Amygdala (tissue), 56 donors: ENCODE measurements at regions not wholly inside any gene's neighbourhood (a gene's known extent, or its start where the extent isn't known, plus 50 kb on each side); places are given as distances from the start of the nearest gene placed in this dataset.
"Not testable (repeated sequence)": the region's sequence is repeated elsewhere in the genome, so short reads cannot be mapped to it uniquely, and the experiment has no call there.

Experiments used
- DNase-seq, 56 donors: peaks; one replicate each; lab custom pipeline; 2025; lab: John Stamatoyannopoulos, UW

DNA sequence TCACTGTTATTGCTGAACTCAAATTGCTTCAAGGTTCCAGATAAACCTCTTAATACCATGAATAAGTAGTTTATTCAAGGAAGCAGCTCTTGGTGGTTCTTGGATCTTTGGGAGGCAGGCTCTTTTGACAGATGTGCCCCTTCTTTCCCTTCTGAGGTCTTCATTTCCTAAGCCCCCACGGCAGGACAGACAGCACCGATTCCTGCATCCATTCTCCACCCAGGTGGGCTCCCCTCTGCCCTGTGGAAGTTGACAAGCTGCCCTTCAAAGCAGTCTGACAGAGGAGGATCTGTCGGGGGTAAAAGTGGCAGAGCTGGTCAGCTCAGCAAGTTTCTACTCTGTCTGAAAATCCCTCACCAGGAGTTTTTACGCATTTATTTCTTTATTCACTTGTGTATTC is 605.3 kb upstream of the B3GAT1 start:
- DNase-seq: no peak

DNA sequence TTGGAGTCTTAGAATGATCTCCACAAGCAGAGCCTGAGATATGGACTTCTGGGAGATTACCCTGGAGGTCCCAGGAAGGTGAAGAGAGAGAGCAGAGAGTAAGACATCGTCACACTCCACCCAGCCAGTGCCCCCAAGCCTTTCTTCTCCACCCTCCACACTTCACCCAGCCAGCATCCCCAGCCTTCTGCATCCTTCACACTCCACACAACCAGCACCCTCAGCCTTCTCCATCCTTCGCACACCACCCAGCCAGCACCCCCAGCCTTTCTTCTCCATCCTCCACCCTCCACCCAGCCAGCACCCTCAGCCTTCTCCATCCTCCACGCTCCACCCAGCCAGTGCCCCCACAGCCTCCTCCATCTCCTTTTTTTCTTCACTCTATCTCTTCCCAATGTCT is 603.9 kb upstream of the B3GAT1 start:
- no peak for DNase-seq

DNA sequence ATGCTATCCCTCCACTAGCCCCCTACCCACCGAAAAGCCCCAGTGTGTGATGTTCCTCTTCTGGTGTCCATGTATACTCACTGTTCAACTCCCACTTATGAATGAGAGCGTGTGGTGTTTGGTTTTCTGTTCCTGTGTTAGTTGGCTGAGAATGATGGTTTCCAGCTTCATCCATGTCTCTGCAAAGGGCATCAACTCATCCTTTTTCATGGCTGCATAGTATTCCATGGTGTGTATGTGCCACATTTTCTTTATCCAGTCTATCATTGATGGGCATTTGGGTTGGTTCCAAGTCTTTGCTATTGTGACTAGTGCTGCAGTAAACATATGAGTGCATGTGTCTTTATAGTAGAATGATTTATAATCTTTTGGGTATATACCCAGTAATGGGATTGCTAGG is 599.3 kb upstream of the B3GAT1 start:
- DNase-seq: not testable (repeated sequence)

DNA sequence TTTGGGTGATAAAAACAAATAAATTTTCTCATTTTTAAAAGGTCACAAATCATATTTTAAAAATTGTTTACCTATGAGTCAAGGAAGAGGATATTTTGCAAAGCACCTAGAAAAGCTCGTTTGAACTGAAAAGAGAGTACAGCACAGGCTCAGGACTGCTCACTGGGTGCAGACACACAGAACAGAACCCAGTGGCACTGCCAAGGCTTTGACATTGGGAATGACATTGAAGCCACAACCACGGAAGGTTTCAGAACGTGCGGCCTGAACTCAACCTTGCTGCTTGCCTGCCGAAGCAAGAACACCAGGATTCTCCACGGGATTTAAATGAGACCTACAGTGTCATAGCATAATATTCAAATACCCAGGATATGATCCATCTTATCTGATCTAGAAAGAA is 597.1 kb upstream of the B3GAT1 start:
- DNase-seq: no peak

DNA sequence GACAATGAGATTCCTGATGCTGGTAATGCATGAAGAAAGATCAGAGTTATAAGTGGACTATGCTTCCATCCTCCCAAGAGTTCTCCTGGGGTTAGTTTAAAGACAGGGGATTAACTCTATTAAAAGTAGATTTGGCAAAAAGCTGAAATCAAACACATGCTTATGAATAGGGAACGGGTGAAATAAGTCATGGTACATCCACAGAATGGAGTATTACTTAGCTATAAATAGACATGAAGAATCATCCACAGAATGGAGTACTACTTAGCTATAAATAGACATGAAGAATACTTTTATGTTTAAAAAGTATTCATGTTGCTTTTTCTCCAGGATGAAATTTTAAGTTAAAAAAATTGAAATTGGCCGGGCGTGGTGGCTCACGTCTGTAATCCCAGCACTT is 596.4 kb upstream of the B3GAT1 start:
- DNase-seq: no peak

DNA sequence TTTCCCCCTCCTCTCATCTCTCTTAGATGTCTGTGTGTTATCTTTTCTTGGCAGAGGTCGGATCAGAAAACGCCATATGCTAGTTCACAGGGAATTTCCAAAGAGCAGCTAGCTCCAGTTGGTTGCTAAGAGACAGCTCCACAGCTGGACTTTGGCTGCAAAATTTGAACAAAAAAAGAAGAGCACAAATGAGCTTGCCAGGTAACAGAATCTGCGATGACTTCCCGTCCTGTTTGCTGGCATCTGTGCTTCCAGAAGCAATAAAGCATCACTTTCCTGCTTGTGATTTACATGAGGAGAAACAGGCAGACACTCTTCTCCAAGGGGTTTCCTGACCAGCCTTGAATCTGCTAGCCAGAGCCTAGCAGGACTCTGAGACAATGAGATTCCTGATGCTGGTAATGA is 596.0 kb upstream of the B3GAT1 start:
- DNase-seq: peak in 9 of 56 donors; percentile 10 to 44 (median 26)

DNA sequence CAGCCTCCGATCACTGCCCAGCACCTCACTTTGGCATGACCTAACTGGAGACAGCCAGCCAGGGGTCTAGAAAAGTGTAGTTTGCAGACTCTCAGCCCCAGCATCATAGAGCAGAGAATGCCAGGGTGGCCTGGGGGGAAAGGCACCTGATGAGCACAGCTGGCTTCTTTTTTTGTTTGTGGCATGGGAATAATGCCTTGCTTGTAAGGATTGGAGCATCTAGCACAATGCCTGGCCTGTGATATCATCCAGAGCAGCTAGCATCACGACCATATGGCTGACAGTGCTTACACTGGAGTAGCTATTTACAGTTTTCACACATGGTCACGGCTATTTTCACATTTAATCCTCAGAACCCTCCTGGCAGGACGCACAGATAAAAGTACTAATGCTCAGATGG is 594.8 kb upstream of the B3GAT1 start:
- peak in 36 of 56 donors; percentile 13 to 75 (median 48) for DNase-seq

DNA sequence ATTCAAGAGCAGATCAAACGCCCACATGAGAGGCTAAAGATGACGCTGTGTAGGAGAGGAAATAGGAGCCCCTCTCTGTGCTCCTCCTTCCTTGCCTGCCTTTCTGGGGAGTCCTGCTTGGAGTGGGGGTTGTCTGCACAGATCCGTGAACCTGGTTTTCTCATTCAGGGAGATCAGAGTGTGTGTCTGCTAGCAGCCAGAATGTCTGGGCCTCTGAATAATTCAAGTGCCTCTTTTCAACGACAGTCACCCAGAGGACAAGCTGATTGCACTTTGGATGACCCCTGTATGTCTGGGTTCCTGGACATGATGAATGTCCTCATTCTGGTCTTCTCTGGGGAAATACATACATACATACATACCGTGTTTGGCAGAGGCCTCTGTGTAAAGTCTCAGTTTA is 592.5 kb upstream of the B3GAT1 start:
- no peak for DNase-seq

DNA sequence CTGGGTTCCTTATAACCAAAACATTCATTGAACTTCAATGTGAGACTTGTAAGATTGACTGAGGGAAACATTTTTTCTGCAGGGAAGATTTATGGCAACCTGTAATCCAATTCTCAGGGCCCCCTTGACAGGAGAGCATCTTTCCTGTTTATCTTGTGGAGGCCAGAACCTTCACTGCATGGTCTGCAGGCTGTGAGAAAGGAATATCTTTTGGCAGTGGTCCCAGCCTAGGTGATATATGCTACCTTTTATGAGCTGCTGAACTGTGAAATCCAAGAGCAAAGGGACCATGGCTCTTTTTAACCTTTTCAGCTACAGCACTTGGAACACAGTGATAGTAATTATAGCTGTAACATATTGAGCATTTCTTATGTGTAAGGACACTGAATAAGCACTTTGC is 590.2 kb upstream of the B3GAT1 start:
- no peak for DNase-seq

DNA sequence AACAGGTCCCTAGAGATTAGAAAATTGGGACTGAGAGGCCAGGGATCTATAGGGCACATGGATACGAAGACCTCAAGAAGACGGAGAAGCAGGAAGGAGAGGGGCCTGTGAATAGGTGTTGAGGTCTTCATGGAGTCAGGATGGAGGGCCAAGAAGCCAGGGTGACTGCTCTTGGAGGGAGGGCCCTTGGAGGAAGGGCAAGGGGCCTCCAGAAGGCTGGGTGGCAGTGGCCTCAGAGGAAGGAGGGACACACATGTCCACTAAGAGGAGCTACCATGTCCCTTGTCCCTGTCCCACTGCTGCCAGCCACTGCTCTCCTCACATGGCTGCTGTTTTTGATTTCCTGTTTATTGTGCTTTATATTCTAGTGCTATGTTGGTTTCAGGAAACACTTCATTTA is 589.5 kb upstream of the B3GAT1 start:
- DNase-seq: no peak

DNA sequence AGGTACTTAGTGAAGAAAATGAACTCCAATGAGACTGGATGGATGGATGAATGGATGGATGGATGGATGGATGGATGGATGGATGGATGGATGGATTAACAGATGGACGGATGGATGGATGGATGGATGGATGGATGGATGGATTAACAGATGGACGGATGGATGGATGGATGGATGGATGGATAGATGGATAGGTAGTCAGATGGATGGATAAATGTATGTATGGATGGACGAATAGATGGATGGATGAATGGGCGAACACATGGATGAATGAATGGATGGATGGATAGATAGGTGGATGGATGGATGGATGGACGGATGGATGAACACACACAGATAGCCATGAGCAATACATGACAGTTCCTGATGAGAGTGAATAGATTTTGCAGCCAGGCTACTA is 589.0 kb upstream of the B3GAT1 start:
- not testable (repeated sequence) for DNase-seq

DNA sequence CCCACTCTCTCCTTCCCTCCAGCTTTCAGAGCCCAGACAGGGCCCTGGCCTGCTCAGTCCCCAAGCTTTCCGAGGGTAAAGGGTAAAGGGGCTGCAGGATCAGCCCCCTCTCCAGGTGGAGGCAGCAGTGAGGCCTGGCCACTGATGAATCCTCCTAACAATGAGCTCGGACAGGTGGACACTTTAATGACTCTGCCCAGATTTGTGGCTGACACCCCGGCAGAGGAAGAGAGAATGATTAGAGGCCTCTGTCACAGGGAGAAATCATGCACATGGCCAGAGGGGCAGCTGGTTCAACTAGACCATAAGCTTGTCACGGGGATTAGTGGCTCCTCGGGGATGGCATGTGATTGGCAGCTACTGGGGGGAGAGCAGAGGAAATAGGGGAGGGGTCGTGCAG is 587.5 kb upstream of the B3GAT1 start:
- no peak for DNase-seq

DNA sequence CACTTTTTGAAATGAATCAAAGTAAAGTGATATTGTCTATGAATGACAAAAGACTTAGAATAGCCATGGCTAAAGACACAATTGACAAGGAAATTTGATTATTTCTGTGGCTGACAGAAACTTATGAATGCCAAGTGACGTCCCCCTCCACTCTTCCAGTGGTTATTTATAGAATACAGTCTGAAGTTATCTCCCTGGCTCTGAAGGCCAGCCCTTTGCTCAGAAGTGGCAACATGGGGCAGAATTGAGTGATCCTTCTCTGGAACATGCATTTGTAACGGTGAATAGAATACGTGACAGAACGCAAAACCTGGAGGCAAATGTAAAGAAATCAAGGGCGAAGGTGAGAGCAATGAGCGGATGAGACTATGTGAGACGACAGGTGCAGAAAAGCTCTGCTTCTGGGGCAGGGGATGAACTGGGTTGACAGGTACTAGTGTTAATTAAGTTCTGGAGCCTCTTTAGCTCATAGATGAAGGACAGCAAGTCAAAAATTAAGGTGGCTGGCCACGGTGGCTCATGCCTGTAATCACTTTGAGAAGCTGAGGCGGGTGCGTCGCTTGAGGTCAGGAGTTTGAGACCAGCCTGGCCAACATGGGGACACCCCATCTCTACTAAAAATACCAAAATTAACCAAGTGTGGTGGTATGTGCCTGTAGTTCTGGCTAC is 585.7 kb upstream of the B3GAT1 start:
- DNase-seq: no peak

DNA sequence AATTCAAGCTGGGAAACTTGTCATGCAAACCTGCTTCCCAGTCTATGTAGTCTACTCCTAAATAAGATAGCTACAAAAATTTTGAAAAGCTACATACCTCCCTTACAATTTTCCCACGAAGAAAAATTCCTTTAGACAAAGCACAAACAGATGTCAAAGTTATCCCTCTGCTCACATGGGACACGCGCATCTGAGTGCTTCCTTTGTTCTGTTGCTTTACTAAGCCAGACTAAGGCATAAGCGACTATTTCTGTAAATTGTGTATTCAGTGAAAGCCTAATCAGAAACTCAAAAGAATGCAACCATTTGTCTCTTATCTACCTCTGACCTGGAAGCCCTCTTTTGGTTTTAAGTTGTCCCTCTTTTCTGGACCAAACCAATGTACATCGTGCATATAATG is 583.7 kb upstream of the B3GAT1 start:
- DNase-seq: no peak

DNA sequence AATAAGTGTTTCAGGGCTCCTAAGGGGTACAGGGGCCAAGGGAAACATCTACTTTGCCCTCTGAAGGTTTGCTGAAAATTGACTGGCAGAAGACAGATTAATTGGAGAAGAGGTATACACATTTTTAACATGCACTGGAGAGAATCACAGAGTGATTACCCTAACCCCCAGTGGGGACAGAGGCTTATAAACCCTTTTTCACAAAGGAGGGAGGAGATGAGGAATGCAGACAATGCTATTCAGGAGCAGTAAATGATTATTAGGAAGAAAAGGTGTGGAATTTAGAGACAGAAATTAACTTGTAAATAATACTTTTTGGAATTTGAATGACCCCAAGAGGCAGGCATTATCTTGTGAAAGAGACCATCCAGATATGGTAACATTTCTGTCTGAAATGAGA is 582.4 kb upstream of the B3GAT1 start:
- DNase-seq: no peak

DNA sequence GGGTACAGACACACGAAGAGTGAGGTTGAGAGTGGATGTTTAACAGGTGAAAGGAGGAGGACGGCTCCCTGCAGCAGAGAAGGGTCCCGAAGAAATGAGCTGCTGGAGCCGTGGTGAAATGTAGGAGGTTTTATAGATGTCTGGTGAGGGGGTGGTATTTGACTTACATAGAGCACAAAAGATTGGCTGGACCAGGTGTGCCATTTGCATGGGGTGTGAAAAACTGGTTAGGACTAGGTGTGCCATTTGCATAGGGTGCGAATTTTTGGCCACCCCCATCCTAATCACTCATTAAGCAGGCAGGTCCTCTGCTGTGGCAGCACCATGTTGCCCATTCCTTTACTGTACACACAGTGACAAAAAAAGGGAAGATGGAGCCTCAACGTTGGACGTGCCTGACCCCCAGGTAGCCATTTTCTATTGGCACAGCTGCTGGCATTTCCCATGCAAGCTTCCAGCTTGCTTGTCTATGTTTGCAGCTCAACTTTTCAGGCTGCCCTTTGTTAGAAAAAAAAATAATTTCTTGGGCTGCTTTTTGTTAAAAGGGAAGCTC is 581.7 kb upstream of the B3GAT1 start:
- no peak for DNase-seq

DNA sequence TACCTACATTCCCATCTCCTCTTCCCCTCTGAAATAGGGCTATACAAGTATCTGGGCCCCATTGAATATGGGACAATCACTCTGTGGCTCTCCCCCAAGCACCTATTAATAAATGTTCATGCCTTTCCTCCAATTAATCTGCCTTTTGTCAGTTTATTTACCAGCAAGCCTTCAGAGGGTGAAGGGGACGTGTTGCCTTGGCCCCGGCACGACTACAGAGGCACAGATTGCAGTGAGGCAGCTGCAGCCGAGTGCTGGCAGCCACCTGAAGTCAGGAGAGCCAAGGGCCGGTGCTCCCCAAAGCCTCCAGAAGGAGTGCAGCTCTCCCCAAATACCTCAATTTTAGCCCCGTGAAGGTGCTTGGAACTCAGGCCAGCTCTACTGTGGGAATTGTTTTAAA is 580.9 kb upstream of the B3GAT1 start:
- no peak for DNase-seq

DNA sequence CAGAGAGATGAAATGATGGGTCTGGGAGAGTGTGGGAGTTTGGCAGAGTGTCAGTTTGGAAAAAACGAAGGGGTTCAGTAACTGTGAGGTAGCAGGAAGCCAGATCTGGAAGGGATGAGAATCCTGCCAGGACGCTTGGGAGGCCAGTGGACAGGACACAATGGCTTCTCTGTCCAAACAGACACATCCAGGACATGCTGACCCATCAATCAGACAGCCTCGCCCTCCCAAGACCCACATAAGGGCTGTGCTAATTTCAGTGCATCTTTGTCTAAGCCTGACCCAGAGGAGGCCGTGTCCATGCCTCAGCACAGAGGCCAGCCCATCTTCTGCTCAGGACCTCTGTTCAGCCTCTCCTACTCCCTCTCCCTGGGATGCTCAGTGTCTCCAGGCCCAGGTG is 576.5 kb upstream of the B3GAT1 start:
- peak in 8 of 56 donors; percentile 21 to 58 (median 28) for DNase-seq

DNA sequence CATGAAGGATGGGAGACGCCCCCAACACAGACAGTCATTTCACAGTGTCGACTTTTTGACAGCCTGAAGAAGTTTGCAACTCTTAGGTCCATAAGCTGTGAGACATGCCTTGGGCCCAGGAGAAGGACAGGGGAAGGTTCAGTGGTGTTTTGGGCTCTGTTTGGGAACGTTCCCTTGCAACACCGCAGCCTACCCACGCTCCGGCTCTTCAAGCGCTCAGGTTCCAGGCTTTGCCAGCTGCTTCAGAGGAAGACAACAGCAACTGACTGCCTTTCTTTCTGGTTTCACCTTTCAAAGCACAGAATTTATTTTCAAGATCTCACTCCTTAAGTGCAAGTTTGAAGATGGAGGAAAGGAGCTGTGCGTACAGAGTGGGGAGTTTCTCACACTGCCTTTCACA is 575.8 kb upstream of the B3GAT1 start:
- no peak for DNase-seq

DNA sequence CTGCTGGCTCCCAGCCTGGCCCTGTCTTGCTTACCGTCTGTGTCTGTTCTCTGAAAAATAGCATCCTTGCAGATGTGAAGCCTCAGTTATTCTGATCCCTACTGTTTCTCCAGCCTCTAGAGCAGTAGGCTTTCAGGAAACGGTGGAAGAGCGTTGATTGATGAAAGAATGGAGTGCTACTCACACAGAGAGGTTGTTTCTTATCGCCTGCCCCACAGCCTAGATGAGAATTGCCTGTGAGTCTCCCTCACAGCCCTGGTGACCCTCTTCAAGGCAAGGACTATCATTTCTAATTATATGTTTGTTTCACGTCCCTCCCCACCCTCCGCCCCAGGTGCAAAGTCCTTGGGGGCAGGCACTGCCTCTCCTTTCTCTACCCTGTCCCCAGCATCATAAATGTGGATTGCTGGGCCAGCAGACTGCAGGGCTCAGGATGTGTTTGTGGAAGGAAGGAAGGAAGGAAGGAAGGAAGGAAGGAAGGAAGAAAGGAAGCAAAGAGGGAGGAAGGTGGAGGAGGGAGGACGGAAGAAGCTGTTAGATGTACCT is 575.3 kb upstream of the B3GAT1 start:
- no peak for DNase-seq

DNA sequence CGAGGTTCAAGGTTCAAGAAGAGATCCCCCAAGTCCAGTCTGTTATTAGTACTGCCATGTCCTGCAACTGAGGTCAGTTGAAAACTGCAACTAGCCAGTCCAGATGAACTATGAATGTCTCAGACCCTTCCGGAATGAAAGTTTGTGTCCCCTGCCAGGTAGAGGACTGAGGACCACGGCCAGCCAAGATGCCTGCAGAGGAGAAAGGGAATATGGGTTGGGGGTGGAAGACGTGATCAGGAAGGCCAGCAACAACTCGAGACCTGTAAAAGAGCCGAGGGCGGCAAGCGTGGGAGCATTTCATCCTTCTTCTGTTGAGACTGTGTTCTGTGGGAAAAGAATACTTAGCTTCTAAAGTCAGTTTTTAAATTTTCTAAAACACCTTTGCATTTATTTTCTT is 572.4 kb upstream of the B3GAT1 start:
- DNase-seq: no peak

DNA sequence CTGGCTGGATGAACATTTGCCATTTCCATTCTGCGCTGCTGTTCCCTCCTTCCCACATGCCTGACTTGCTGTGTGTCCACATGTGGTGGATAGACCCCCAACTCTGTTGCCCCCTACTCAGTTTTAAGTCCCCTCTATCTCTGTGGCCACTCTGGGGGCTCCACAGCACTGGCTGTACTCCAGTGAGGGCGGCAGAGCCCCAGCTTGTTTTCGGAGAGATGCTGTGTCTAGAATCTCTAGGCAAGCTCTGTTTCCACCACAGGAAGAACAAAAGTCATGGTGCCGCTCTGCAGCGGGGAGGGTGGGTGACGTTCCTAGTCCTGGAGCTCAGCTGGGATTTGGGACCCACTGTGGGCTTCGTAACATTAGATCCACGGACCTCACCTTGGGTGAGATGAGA is 570.4 kb upstream of the B3GAT1 start:
- DNase-seq: not testable (repeated sequence)

DNA sequence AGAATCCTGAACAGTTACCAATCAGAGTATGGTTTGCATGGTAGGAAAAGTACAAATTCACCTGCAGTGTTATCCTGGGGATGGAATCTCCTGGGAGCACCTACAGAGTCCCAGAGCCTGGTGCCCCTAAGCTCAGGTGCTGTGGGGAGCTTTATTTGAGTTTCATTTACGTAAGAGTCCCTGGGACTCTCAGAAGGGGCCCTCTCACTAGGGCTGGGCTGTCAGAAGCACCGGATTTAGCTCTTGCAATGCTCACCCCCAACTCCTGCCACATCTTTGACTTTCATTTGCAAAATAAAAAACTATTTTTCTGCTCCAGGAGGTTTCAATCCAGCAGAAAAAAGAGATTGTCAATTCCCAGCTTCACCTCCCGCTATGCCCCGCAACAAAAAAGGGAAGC is 569.8 kb upstream of the B3GAT1 start:
- DNase-seq: no peak
